Fibroblast of skin of back (primary cell): ENCODE measurements at regions not wholly inside any gene's neighbourhood (a gene's known extent, or its start where the extent isn't known, plus 50 kb on each side); places are given as distances from the start of the nearest gene placed in this dataset.

ENCODE experiments used
- DNase-seq: peaks from one replicate; pipeline ENCODE4 v3.0.0-alpha.2; 2013

- DNase-seq = no peak
These were observed 163.4 kb upstream of the DAB2 start for GRCh38 chr5:39588179-39588578.

GRCh38 chr5:39587675-39588074 lies 162.9 kb upstream of the DAB2 start:
- DNase-seq = no peak

- DNase-seq = no peak
These were observed 161.4 kb upstream of the DAB2 start for GRCh38 chr5:39586185-39586584.

- peak; percentile 88 for DNase-seq
These were observed 160.1 kb upstream of the DAB2 start for GRCh38 chr5:39584927-39585326.

- DNase-seq = peak; percentile 75
These were observed 156.1 kb upstream of the DAB2 start for GRCh38 chr5:39580702-39581453.

- DNase-seq = no peak
These were observed 155.0 kb upstream of the DAB2 start for GRCh38 chr5:39579750-39580149.

GRCh38 chr5:39578887-39579497 lies 154.2 kb upstream of the DAB2 start:
- peak; percentile 31 for DNase-seq

- no peak for DNase-seq
These were observed 152.7 kb upstream of the DAB2 start for GRCh38 chr5:39577529-39577928.

GRCh38 chr5:39570403-39571027 lies 145.7 kb upstream of the DAB2 start:
- DNase-seq = peak; percentile 60

GRCh38 chr5:39569857-39570256 lies 145.1 kb upstream of the DAB2 start:
- DNase-seq = no peak

GRCh38 chr5:39566891-39567290 lies 142.1 kb upstream of the DAB2 start:
- DNase-seq = no peak

- DNase-seq = no peak
These were observed 141.2 kb upstream of the DAB2 start for GRCh38 chr5:39566029-39566428.

- DNase-seq = no peak
These were observed 136.6 kb upstream of the DAB2 start for GRCh38 chr5:39561421-39561820.

- no peak for DNase-seq
These were observed 135.9 kb upstream of the DAB2 start for GRCh38 chr5:39560726-39561125.

GRCh38 chr5:39559923-39560322 lies 135.1 kb upstream of the DAB2 start:
- DNase-seq = no peak

- DNase-seq = no peak
These were observed 133.8 kb upstream of the DAB2 start for GRCh38 chr5:39558541-39558940.

GRCh38 chr5:39555788-39556187 lies 131.0 kb upstream of the DAB2 start:
- no peak for DNase-seq

GRCh38 chr5:39547553-39548154 lies 122.9 kb upstream of the DAB2 start:
- DNase-seq = peak; percentile 78

GRCh38 chr5:39544941-39545340 lies 120.2 kb upstream of the DAB2 start:
- no peak for DNase-seq

GRCh38 chr5:39543335-39543734 lies 118.6 kb upstream of the DAB2 start:
- peak; percentile 69 for DNase-seq

- no peak for DNase-seq
These were observed 117.9 kb upstream of the DAB2 start for GRCh38 chr5:39542511-39543285.

GRCh38 chr5:39541920-39542319 lies 117.1 kb upstream of the DAB2 start:
- peak; percentile 41 for DNase-seq

- DNase-seq = no peak
These were observed 114.7 kb upstream of the DAB2 start for GRCh38 chr5:39539470-39539869.
